Calu3 (cell line): ENCODE measurements at regions not wholly inside any gene's neighbourhood (a gene's known extent, or its start where the extent isn't known, plus 50 kb on each side); places are given as distances from the start of the nearest gene placed in this dataset.

Source experiments
- BruUV-seq: library from RNA; stranded (reverse); fragments of 400-500 nt; replicated peaks from 2 replicates; lab custom pipeline; 2021; lab: Mats Ljungman, UMichigan
- CTCF ChIA-PET: fragments of 300-600 bp; sonication (Branson Sonifier 250); formaldehyde crosslinking; loops from one replicate; lab custom pipeline; 2022; ENCODE audit warnings: antibody characterized with exemption; lab: Charles Lee
- DNase-seq: peaks from one replicate; pipeline ENCODE4 v3.0.0; 2022
- H3K27ac Mint-ChIP-seq: one replicate; pipeline ENCODE4 v1.8.0; 2022; ENCODE audit warnings: mixed read lengths; ENCODE audit not compliant: unreplicated experiment
- H3K27me3 Mint-ChIP-seq: one replicate; pipeline ENCODE4 v1.8.0; 2022; ENCODE audit warnings: mixed read lengths; ENCODE audit not compliant: unreplicated experiment
- H3K36me3 Mint-ChIP-seq: one replicate; pipeline ENCODE4 v1.8.0; 2022; ENCODE audit warnings: mild to moderate bottlenecking, moderate library complexity, mixed read lengths; ENCODE audit not compliant: insufficient read depth, unreplicated experiment
- H3K4me1 Mint-ChIP-seq: one replicate; pipeline ENCODE4 v1.8.0; 2022; ENCODE audit warnings: mild to moderate bottlenecking, low read depth, mixed read lengths; ENCODE audit not compliant: unreplicated experiment
- H3K4me3 Mint-ChIP-seq: one replicate; pipeline ENCODE4 v1.8.0; 2022; ENCODE audit warnings: mild to moderate bottlenecking, low read depth, moderate library complexity, mixed read lengths; ENCODE audit not compliant: unreplicated experiment
- H3K9me3 Mint-ChIP-seq: one replicate; pipeline ENCODE4 v1.8.0; 2022; ENCODE audit warnings: low read depth, mixed read lengths; ENCODE audit not compliant: unreplicated experiment
- CTCF ChIP-seq: fragments of 200-600 bp; IDR thresholded peaks from one replicate; pipeline ENCODE4 v1.8.0; 2022; ENCODE audit warnings: antibody characterized with exemption; ENCODE audit not compliant: unreplicated experiment
- intact Hi-C: fragments of 100-400 bp; cut with micrococcal nuclease; formaldehyde crosslinking; loops from one replicate; pipeline ENCODE4 v1.10.0; 2022; ENCODE audit not compliant: unreplicated experiment

GRCh38 chr4:135290136-135290535 lies 1088.5 kb upstream of the PABPC4L start:
- no peak for DNase-seq
- Mint-ChIP-seq H3K4me1 (no peaks in the 10 kb centered on the region), H3K27ac (no peak overlapping the region), H3K9me3 (no peaks in the 10 kb centered on the region), H3K36me3 (no peaks in the 10 kb centered on the region), H3K27me3 (no peaks in the 10 kb centered on the region), H3K4me3 (no peak overlapping the region)
- intact Hi-C loops = no loop called here
- CTCF ChIA-PET = no interaction called here
- no peak for TF ChIP-seq CTCF
- no TSS peak for BruUV-seq

GRCh38 chr4:135283934-135284333 lies 1082.3 kb upstream of the PABPC4L start:
- Mint-ChIP-seq H3K4me3 (no peak overlapping the region), H3K27ac (no peak overlapping the region), H3K36me3 (no peaks in the 10 kb centered on the region), H3K4me1 (no peaks in the 10 kb centered on the region), H3K27me3 (no peaks in the 10 kb centered on the region), H3K9me3 (no peaks in the 10 kb centered on the region)
- intact Hi-C loops = no loop called here
- no TSS peak for BruUV-seq
- no peak for TF ChIP-seq CTCF
- CTCF ChIA-PET = no interaction called here
- DNase-seq = no peak

GRCh38 chr4:135282676-135283075 lies 1081.1 kb upstream of the PABPC4L start:
- H3K9me3 Mint-ChIP-seq = no peaks in the 10 kb centered on the region
- intact Hi-C loops = no loop called here
- CTCF ChIA-PET = no interaction called here
- no peaks in the 10 kb centered on the region for H3K27me3 Mint-ChIP-seq
- BruUV-seq = no TSS peak
- TF ChIP-seq CTCF = no peak
- H3K4me1 Mint-ChIP-seq = no peaks in the 10 kb centered on the region
- H3K4me3 Mint-ChIP-seq = no peak overlapping the region
- H3K36me3 Mint-ChIP-seq = no peaks in the 10 kb centered on the region
- no peak overlapping the region for H3K27ac Mint-ChIP-seq
- DNase-seq = no peak

GRCh38 chr4:135281230-135281629 lies 1079.6 kb upstream of the PABPC4L start:
- BruUV-seq = no TSS peak
- intact Hi-C loops = no loop called here
- H3K4me1 Mint-ChIP-seq = no peaks in the 10 kb centered on the region
- no peak for DNase-seq
- H3K27me3 Mint-ChIP-seq = no peaks in the 10 kb centered on the region
- H3K36me3 Mint-ChIP-seq = no peaks in the 10 kb centered on the region
- no peaks in the 10 kb centered on the region for H3K9me3 Mint-ChIP-seq
- CTCF ChIA-PET = no interaction called here
- TF ChIP-seq CTCF = no peak
- H3K27ac Mint-ChIP-seq = no peak overlapping the region
- no peak overlapping the region for H3K4me3 Mint-ChIP-seq

GRCh38 chr4:135277980-135278315 lies 1076.4 kb upstream of the PABPC4L start:
- H3K9me3 Mint-ChIP-seq = no peaks in the 10 kb centered on the region
- DNase-seq = no peak
- H3K4me1 Mint-ChIP-seq = no peaks in the 10 kb centered on the region
- H3K36me3 Mint-ChIP-seq = no peaks in the 10 kb centered on the region
- no peak overlapping the region for H3K27ac Mint-ChIP-seq
- H3K27me3 Mint-ChIP-seq = no peaks in the 10 kb centered on the region
- intact Hi-C loops = no loop called here
- no peak for TF ChIP-seq CTCF
- H3K4me3 Mint-ChIP-seq = no peak overlapping the region
- CTCF ChIA-PET = no interaction called here
- no TSS peak for BruUV-seq
